GM19239 (cell line): ENCODE measurements at regions not wholly inside any gene's neighbourhood (a gene's known extent, or its start where the extent isn't known, plus 50 kb on each side); places are given as distances from the start of the nearest gene placed in this dataset.
"Not testable (repeated sequence)": the region's sequence is repeated elsewhere in the genome, so short reads cannot be mapped to it uniquely, and the experiment has no call there.

ENCODE experiments used
- DNase-seq: peaks from one replicate; pipeline ENCODE4 v3.0.0; 2011; ENCODE audit warnings: low spot score; ENCODE audit not compliant: insufficient read length
- FAIRE-seq: peaks from 2 replicates; lab custom pipeline; 2011; peaks lifted over from hg19 to GRCh38; lab: Jason Lieb, UNC

DNA sequence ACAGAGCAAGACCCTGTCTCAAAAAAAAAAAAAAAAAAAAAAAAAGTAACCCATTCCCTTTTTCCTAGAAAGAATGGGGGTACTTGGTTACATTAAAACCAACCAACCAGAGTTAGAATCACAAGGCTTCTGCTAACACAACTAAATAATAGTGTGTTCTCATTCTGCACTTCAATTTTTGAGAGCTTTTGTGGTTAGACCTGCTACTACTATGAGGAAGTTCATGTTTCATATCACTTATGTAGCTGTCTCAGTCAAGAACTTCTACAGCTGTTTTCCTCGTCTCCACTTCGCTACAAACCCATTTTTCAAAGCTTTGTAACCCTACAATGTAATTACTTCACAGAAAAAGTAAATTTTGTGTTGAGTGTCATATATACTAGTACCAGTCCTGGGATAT is 58.3 kb downstream of the PDHA2 start:
- no peak for FAIRE-seq
- DNase-seq = no peak

DNA sequence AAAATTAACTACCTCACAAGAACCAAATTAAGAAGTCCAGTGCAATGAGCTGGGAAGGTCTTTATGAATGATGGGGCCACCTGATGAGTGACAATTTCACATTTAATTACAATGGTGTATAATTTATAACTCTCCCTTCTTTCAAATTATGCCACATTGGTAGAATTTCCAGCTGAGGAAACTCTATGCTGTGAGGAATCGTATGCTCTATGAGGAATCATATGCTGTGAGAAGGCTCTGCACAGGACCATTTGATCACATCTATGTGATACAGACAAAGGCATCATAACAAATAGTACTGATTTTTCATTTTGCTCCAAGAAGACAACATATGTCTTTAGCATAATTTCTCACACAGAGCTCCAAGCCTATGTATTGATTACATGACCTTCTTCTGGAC is 69.3 kb downstream of the PDHA2 start:
- no peak for FAIRE-seq
- DNase-seq = no peak

DNA sequence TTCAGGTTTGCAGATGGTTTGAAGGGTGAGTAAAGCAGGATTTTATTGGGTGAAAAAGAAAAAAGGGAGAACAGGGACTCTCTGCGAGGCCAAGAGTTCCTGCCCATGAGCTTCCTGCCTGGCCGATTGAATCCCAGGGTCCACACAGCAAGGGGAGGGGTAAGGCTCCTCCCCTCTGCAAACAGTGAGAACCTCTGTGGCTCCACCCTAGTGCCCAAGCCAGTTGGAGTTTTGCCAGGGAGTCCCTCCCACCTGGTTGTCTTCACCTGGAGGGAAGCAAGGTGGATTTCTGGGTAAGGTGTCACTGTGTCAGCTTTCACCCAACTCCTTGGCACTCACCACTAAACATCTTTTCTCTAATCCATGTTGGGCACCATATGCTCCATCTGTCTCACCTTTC is 70.9 kb downstream of the PDHA2 start:
- FAIRE-seq (no peak), DNase-seq (no peak)

DNA sequence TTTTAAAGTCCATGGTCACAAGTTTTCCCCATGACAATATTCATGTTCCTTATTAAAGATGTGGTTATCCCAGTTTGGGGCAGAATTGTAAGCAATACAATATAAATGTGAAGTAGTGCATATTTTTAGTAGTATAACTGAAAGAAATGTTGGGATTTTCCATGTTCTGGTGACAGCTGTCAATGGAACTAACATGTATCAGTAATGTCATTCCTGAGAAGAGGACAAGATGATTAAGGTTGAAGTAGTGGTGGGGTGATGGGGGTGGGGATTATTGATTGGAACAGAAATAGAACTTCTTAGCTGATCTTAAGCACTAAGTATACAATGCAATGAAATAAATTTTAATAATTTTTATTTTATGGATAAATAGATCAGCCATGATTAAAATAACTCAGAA is 81.6 kb downstream of the PDHA2 start:
- DNase-seq (no peak), FAIRE-seq (no peak)

DNA sequence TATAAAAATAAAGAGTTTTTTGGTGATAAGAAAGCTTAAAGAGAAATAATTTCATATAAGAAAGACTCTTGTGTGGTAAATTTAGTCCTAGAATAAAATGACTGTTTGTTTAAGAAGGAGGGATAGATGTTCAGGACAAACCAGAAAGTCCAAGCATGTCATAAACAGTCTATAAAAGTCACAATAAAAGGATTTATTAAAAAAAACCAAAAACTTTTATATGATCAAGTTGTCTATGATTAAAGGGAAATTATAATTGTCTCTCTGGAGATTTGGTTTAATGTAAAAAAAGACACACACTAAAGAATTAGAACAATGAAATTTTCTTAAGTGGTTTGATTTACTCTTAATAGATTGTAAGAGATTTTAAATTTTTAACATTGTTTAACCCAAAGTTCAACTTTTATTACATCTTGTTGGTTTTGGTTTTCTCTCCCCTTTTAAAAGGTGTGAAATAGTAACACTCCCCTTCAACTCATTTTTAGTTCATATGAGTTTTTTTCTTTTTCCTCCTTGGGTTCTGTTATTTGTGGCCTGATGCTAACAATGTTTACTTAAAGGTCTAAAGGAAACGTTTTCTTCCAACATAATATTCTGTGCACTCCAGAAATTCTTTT is 89.7 kb downstream of the PDHA2 start:
- DNase-seq (no peak), FAIRE-seq (no peak)

DNA sequence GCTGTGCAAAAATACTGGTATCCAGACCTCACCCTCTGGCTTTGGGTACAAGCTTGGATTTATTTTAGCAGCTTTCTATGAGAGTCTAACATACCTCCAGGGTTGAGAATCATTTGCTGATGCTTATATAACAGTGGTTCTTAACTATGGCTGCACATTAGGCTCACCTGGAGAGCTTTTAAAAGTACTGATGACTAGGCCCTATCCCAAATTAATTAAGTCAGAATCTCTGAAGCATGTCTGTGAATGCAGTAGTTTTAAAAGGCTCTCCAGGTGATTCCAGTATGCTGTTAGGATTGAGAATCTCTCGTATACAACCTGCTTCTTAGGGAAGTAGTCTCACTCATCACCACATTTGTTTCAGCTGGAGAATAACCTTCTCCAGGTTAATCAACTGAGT is 99.2 kb downstream of the PDHA2 start:
- FAIRE-seq = no peak

DNA sequence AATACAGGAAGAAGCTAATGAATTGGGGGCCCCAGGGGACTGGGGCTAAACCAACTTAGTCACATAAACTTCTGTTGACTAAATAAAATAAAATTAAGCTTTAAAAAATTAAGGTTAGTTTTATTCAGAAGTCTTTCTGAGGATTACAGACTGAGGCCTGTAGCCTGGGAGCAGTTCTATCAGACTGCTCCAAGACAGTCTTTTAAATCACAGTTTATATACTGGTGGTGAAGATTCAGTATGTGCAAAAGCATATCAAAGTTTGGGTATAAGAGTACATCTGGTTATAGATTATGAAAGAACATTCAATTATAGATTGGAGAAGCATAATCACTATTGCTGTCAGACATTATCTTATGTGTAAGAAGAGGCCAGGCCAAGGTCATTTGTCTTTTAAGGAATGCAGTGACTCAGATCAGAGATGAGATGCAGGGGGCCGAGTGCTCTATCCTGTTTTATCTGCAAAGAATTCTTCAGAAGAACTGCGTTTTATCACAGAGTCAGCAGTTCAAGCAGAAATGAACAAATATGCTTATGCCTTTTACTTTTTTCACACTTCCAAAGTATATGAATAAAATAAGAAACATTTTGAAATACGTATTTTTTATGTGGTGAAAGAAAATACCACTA is 109.4 kb downstream of the PDHA2 start:
- no peak for FAIRE-seq
- no peak for DNase-seq

More for the DNA sequence above, 99.2 kb downstream of the PDHA2 start:
- DNase-seq = no peak

DNA sequence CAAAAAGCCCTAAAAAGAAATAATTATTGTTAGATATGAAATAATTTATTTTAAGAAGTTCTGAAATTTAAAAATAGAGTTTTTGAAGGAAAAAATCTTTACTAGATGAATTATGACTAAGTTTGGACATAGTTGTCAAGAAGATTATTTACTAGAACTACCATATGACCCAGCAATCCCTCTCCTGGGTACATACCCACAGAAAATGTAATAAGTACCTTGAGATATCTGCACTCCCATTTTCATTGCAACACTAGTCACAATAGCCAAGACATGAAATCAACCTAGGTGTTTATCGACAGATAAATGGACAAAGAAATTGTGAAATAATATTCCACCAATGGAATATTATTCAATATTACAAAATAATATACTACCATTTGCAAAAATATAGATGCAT is 109.9 kb downstream of the PDHA2 start:
- DNase-seq = no peak
- FAIRE-seq = no peak

DNA sequence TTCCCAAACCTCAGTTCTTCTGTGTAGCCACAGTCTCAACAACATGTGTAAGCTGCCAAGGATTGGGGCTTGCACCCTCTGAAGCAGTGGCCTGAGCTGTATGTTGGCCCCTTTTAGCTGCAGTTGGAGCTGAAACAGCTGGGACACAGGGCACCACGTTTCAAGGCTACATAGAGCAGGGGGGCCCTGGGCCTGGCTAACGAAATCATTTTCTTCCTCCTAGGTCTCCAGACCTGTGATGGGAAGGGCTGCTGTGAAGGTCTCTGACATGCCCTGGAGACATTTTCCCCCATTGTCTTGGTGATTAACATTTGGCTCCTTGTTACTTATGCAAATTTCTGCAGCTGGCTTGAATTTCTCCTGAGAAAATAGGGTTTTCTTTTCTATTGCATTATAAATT is 112.6 kb downstream of the PDHA2 start:
- not testable (repeated sequence) for FAIRE-seq

DNA sequence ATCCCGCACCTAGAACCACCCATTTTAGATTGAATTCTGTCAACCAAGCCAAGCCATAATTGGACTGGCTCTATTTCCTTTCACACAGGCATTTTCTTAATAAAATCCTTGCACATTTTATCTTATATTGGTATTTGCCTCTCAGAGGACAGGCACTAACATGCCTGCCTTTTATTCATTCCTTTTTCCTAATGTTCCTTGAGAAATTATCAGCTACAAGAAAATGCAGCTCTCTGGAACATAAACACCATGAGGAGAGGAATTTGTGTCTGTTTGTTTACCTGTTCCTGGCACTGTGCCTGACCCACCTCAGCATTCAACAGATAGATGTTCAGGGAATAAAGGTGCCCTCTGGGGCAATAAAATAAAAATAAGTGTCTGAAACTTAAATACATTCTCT is 116.2 kb downstream of the PDHA2 start:
- FAIRE-seq (no peak), DNase-seq (no peak)

More for the DNA sequence above, 112.6 kb downstream of the PDHA2 start:
- not testable (repeated sequence) for DNase-seq

DNA sequence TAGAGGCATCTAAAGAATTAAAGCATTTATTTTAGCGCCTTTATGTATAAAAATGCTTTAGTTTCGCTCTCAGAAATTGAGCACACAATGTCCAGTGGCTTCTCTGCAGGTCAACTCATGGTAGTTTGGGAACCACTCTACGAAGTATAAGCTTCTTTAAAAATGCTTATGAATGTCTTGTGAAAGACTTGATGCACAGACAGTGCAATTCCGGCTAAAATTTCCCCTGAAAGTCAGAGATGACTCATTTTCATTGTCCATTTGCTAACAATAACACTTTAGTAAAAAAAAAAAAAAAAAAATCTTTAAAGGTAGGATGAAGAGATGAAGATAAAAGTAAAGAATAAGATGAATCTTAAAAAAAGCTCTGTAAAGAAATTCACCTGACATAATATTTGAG is 117.2 kb downstream of the PDHA2 start:
- no peak for FAIRE-seq
- DNase-seq = no peak

DNA sequence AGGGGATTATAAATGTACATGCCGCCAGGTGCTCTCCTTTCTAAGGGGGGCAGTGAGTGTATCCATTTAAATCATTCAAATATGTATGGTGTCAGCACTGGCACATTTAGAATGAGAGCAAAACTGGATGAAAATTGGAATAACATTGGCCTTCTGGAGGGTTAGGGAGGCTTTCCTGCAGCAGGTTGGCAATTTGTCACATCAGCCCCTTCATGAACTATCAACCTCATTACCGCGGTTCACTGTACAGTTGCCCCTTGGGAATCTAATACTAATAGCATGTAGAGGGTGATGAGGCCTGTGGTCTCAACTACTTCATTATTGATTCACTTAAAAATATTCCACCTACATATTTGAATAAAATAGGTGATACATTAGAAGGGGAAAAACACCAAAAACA is 117.9 kb downstream of the PDHA2 start:
- no peak for FAIRE-seq
- no peak for DNase-seq

DNA sequence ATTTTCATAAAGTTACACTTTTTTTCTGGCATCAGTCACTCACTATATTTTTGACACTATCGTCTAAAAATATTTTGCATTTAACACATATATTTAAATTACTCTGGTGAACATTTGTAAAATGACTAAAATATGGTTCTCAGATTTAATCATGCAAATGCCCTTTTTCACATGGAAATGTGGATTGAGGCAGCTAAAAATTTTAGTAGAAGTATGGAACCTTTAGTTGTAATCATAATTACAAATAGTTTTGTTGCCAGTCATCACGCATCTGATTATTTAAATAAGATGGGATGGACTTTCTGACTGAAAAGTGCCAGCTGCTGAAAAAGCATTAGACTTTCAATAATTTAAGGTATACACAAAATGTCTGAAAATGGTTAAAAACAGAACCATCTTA is 119.3 kb downstream of the PDHA2 start:
- FAIRE-seq (no peak), DNase-seq (no peak)

DNA sequence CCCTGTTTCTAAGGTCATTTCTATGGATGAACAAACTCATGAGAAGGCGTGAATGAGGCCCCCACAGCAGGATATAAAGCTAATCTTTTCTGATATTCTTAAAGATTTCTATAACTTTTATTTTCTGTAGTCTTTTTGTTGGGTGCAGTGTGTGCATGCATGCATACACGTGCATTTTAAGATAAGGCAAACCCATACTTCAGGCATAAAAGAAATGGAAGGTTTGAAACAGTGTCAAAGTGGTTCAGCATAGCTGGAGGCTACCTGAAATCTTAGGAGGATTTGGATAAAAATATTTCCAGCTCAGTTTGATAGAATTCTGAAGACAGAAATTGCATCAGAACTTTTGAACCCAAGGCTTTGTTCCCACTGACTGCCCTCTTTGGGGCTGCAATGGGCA is 119.7 kb downstream of the PDHA2 start:
- DNase-seq (no peak), FAIRE-seq (no peak)

DNA sequence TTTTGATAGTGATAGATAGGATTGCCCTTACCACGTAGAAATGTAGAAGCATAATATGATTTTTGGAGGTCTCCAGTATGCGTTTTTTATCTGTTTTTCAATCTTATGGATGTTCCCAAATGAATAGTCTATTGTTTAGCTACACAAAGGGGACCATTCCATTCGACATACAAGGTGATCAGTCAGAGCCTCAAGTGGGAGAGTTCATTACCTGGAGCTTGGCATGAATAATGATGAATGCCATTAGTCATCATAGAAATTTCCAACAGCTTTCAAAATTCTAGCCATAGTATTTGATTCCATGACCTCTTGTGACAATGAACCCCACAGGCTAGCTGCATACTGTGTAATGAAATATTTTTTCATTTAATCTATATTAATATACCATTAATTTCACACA is 123.6 kb downstream of the PDHA2 start:
- DNase-seq (no peak), FAIRE-seq (no peak)

DNA sequence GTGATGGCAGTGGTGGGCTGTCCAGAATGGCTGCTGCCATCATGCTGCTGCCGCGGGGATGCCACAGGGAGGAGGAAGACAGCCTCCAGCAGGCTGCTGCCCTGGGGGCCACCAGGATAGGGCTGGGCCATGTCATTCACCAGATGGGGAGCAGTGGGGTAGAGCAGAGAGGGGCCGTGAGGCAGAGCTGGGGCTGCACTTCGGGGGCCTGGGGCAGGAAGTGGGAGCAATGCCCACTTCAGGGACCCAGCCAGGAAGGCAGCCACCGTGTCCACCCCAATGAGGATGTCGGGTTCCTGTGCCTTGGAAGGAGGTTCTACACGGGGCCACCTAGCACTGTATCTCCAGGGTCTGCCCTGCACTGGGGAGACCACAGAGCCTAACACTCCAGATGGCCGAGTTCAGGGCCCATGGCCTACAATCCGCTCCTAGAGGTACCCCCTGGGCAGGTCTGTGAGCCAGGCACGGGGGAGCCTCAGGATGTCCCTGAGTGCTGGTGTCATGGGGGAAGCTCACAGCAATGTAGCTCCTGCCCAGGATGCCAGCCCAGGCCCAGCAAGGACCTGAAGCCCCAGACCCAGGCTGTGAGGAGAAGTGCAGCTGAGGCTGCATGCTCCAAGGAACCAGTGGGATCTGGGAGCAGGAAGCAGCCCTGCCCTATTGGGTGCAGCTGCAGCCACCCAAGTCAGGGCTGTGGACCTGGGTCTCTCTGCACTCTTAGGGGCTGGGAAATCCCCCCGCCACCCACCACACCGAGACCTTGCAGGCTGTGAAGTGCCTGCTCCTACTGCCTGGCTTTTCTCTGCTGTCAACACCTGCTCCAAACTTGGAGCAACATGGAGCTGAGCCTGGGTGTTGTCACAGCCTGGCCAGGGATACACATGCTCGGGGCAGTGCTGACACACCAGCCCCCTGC is 140.3 kb downstream of the PDHA2 start:
- FAIRE-seq (no peak), DNase-seq (no peak)

DNA sequence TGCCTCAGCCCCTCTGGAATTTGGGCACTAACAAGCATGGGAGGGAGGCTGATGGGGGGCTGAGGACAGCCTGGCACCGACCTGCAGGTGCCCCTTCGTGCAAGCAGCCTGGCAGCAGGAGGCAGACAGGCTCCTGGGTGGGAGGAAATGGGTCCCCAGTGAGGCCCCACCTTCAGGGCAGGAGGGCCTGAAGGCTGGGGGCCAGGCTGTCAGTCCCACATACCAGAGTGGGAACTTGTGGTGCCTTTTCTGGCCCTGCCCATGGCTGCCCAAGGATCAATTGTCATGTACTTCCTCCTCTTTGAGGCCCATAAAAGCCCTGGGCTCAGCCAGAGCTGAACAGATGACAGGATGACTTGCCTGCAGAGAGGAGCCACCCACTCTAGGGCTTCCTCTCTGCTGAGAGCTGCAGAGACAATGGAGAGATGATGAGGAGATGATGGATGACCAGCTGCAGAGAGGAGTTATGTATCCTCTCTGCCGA is 141.0 kb downstream of the PDHA2 start:
- FAIRE-seq = no peak
- DNase-seq = no peak

DNA sequence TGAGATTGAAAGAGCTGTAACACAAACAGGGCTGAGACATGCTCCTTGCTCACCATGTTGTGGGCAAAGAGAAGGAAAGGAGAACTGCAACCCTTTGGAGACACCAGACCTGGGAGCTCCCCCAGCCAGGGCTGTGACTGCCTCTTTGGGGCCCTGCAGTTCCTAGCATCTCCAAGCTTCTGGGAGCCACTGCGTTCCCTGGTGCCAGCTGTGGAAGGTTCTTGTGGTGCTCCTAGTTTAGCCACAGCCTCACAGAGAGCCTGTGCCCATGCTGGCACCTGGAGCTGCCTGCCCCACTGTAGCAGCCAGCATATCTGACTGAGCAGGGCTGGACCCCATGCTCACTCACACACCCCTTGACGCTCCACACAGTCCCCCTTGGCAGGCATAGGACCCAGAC is 141.7 kb downstream of the PDHA2 start:
- DNase-seq (no peak), FAIRE-seq (no peak)

DNA sequence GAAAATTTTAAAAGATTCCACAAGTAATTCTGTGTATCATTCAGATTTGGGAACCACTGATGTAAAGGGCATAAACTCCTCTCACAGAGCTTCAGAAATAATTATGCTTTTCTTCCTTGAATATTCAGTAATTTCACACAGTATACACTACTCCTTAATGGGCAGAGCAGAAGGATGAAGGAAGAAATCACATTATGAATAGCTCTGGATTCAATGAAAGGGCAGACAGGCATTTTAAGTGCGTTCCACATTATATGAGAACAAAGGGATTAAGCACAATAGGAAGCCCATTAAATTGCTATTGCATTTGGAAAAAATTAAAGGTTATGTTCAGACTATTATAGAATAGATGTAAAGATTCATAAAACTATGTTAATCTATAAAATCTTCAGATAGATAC is 142.6 kb downstream of the PDHA2 start:
- FAIRE-seq = no peak
- DNase-seq = no peak

DNA sequence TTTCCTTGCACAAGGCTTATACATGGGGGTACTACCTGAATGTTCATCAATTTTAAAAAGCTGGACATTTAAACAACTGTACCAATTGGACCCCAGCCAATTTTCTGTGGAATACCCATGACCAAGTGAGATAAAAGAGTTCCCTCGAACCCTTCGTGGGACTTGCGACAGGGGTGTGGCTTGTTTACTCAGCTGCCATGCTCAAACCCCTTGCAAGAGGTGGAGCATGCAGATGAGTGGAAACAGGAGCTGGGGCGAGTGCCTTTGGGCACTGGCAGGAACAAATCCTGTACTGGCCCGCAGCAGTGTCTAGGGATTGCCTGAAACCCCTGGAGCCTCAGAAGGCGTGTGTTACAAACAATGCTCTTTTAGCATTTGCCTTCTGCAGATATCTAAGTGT is 144.2 kb downstream of the PDHA2 start:
- DNase-seq (no peak), FAIRE-seq (no peak)

DNA sequence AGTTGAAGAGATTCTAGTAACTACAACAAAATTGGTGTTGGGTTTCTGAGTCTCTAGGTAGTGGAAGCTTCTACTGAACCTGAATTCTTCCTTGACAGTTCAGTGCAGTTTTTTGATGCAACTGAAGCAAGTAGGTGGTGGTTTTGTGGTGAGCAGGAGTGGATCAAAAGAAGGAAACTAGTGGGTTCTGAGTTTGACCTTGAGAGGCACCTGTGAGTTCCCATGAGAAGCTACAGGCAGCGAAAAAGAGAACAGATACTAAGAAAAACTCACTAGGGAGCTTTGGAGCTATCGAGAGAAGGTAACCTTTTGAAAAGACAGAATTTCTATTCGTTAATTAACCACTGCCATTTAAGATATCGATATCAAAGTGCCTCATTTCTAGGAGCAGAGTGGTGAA is 145.2 kb downstream of the PDHA2 start:
- FAIRE-seq (no peak), DNase-seq (no peak)
